Omental fat pad (tissue), 3 donors: ENCODE measurements at regions not wholly inside any gene's neighbourhood (a gene's known extent, or its start where the extent isn't known, plus 50 kb on each side); places are given as distances from the start of the nearest gene placed in this dataset.

Experiments
- ATAC-seq: fragments of 150-250 bp; one replicate; pipeline ENCODE4 v1.9.1; 2016; ENCODE audit warnings: mild to moderate bottlenecking, moderate library complexity; ENCODE audit not compliant: low FRiP score
- DNase-seq: peaks from one replicate; pipeline ENCODE4 v3.0.0-alpha.2; 2019; ENCODE audit warnings: low spot score
- TF ChIP-seq, protein P1 (sequence below), 3 donors: fragments of 450-650 bp; IDR thresholded peaks; one replicate each; pipeline ENCODE4 v1.5.1; 2016 to 2017; ENCODE audit warnings: antibody characterized with exemption in 3 of 3, mild to moderate bottlenecking in 3 of 3, moderate library complexity in 2 of 3

DNA sequence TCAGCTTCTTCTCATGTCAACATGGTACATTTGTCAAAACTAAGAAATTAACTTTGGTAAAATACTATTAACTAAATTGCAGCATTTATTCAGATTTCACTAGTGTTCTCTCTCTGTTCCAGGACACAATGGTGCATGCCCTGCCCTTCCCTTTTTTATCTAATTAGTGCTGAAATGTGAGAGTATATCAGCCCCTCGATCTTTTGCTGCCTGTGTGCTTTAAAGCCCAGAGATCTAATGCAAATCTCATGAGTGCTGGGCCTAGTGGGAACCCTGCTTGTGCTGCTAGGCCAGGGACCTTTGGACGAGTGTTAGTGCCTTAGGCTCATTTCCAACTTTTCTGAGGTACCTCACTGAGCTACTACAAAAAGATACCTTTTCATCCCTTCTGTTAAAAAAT is 221.1 kb upstream of the EDNRB start:
- DNase-seq: no peak
- ATAC-seq: no peak
- TF ChIP-seq, protein P1, sequence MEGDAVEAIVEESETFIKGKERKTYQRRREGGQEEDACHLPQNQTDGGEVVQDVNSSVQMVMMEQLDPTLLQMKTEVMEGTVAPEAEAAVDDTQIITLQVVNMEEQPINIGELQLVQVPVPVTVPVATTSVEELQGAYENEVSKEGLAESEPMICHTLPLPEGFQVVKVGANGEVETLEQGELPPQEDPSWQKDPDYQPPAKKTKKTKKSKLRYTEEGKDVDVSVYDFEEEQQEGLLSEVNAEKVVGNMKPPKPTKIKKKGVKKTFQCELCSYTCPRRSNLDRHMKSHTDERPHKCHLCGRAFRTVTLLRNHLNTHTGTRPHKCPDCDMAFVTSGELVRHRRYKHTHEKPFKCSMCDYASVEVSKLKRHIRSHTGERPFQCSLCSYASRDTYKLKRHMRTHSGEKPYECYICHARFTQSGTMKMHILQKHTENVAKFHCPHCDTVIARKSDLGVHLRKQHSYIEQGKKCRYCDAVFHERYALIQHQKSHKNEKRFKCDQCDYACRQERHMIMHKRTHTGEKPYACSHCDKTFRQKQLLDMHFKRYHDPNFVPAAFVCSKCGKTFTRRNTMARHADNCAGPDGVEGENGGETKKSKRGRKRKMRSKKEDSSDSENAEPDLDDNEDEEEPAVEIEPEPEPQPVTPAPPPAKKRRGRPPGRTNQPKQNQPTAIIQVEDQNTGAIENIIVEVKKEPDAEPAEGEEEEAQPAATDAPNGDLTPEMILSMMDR (IDR thresholded peaks at IDR 0.05): no peak

DNA sequence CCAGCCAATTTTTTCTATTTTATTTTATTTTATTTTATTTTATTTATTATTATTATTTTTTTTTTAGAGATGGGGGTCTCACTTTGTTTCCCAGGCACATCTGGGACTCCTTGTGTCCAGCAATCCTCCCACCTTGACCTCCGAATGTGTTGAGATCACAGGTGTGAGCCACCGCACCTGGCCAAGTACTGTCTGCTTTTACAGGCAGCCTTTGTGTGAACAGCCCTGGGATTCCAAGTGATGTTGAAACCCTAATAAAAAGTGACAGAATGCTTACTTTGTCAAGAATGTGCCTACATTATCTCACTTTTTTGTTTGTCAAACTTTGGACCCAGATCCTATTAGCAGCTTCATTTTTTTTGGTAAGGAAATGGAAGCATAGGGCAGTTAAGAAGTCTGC is 220.1 kb upstream of the EDNRB start:
- ATAC-seq (no peak), DNase-seq (no peak)
- TF ChIP-seq, protein P1 (IDR thresholded peaks at IDR 0.05): no peak

DNA sequence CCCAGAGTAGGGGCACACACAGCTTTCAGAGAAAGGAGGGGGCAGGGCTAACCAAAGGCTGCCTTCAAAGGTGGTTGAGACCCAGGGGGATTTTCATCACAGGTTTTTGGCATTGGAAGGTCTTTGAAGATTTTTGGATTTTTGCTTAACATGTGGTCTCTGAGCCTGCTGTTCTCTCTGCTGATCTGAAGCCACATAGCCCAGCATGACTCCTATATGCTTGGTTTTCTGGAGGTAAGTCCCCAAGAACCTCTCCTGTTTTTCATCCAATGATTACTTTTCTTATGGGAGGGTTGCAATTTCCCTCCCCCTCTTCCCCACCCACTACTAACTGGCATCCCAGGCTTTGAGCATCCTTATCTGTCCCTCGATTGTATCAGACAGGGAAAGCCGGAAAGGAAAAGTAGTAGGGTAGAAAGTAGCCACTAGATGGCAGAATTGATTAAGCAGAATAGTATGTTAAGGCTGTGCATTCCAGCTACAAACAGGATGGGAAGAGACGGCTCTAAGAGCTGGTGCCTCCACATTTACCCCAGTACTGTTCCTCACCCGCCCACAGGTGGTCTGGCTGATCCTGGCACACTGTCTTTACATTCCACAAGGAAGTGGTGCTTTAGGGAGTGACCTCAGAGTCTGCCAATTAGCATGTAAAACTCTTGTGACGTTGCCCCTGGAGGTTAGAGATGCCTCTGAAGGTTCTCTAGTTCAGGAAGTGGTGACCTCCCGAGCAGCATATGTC is 218.9 kb upstream of the EDNRB start:
- TF ChIP-seq, protein P1 (IDR thresholded peaks at IDR 0.05): peak in 1 of 3 donors; percentile 7
- ATAC-seq (peak; percentile 68), DNase-seq (no peak)

DNA sequence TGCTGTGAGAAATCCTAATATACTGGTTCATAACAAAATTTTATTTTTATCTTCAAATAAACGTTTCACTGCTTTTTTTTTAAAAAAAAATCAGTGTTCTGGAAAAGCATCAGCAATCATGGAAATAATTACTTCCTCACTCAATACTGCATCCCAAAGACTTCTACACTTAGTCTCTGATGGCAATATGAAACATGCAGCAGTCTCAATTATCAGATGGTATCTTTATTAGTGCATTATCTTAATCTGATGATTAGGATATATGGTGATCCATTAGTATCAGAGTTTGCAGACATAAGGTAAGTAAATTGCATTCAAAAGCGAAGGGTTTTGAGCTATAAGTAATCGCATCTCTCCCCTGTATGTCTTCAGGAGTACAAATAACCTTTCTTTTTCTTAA is 218.3 kb upstream of the EDNRB start:
- DNase-seq: no peak
- TF ChIP-seq, protein P1 (IDR thresholded peaks at IDR 0.05): no peak
- ATAC-seq: no peak

DNA sequence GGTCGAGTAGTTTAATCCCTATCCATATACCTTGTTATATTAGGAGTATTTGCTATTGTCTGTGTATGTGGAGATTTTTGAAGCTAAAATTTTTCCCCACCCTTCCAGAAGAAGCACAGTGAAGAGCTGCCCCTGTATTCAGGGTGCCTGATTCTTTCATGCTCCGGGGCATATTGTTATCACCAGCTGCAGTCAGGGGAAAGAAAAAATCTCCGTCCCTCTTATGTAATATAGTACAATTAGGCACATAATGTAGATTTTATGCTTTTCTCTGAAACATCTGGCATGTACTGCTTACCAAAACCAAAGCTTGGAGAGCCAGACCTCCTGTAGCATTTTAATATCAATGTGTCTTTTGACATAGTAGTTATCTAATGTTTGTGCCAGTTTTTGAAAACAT is 214.9 kb upstream of the EDNRB start:
- no peak for ATAC-seq
- TF ChIP-seq, protein P1 (IDR thresholded peaks at IDR 0.05): no peak
- DNase-seq: no peak

DNA sequence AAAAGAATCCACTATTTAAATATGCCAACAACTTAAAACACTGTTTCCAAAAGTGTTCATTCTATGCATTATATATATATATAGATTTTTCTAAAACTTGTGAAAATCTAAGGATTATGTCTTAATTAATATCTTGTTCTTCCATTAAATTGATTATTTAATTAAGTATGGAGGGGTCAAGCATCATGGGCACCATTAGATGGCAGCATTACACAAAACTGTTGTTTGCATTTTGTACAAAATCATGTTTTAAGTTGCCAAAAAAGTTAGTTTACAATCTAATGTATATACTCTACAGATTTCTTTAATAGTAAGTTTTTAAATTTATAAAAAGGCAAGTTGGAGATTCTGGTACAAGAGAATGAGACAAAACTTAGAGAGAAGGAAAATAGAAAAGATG is 213.2 kb upstream of the EDNRB start:
- no peak for ATAC-seq

DNA sequence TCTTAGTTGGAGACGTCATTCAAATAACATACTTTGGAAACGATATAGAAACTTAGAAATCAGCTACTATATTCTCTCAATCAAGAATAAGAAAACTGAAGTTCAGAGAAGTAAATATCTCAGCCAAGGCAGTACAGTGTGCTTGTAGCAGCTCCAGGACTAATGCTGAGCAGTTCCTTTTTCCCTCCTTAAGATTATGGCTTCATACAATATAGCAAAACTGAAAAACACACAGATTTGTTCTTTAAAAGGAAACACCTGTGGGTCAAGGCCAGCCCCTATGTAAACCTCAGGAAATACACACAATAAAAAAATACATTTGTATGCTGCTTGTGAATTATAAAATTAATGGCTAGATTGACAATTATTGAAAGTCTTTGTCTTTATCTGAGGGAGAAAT is 212.7 kb upstream of the EDNRB start:
- no peak for DNase-seq
- ATAC-seq: no peak
- TF ChIP-seq, protein P1 (IDR thresholded peaks at IDR 0.05): no peak

More for the DNA sequence above, 213.2 kb upstream of the EDNRB start:
- DNase-seq: no peak
- TF ChIP-seq, protein P1 (IDR thresholded peaks at IDR 0.05): no peak
